Keratinocyte (primary cell): ENCODE measurements at regions not wholly inside any gene's neighbourhood (a gene's known extent, or its start where the extent isn't known, plus 50 kb on each side); places are given as distances from the start of the nearest gene placed in this dataset.

Experiments
- DNase-seq: peaks from one replicate; pipeline ENCODE4 v3.0.0-alpha.2; 2011; ENCODE audit warnings: low read depth, missing footprints, low spot score
- FAIRE-seq: peaks from 2 replicates; lab custom pipeline; 2011; peaks lifted over from hg19 to GRCh38; lab: Jason Lieb, UNC
- H2AFZ ChIP-seq: 2 replicates; pipeline ENCODE4 v1.6.0; 2012; ENCODE audit warnings: low read length, control low read depth, inconsistent platforms; ENCODE audit not compliant: control insufficient read depth
- H3K27ac ChIP-seq: 2 replicates; pipeline ENCODE4 v1.5.1; 2011; ENCODE audit warnings: low read length; ENCODE audit not compliant: control insufficient read depth, insufficient read depth
- H3K27me3 ChIP-seq: 3 replicates; pipeline ENCODE4 v1.6.0; 2011; ENCODE audit warnings: low read length; ENCODE audit not compliant: control insufficient read depth, insufficient read depth; ENCODE audit errors: extremely low read depth
- H3K36me3 ChIP-seq, 2 experiments: 2 replicates in 1 of 2; 3 replicates in 1 of 2; pipeline ENCODE4 v1.5.1; 2011; ENCODE audit warnings: low read length in 2 of 2, mild to moderate bottlenecking in 1 of 2; ENCODE audit not compliant: control insufficient read depth in 2 of 2, insufficient read depth in 2 of 2; ENCODE audit errors: extremely low read depth in 1 of 2
- H3K4me1 ChIP-seq: 3 replicates; pipeline ENCODE4 v1.5.1; 2011; ENCODE audit warnings: low read length; ENCODE audit not compliant: control insufficient read depth, insufficient read depth; ENCODE audit errors: extremely low read depth
- H3K4me2 ChIP-seq: 3 replicates; pipeline ENCODE4 v1.6.0; 2011; ENCODE audit warnings: low read depth, low read length; ENCODE audit not compliant: control insufficient read depth, insufficient read depth; ENCODE audit errors: extremely low read depth
- H3K4me3 ChIP-seq, 3 experiments: fragments of 200-600 bp in 1 of 3; sonication (generic) in 1 of 3; 2 replicates in 2 of 3; 3 replicates in 1 of 3; pipeline ENCODE4 v1.5.1; 2011 to 2016; ENCODE audit warnings: low read length in 3 of 3, mild to moderate bottlenecking in 3 of 3, control low read depth in 2 of 3, inconsistent platforms in 1 of 3, low read depth in 1 of 3, mixed read lengths in 1 of 3, mixed run types in 1 of 3, moderate library complexity in 1 of 3; ENCODE audit not compliant: control insufficient read depth in 2 of 3, insufficient read depth in 2 of 3; ENCODE audit errors: extremely low read depth in 1 of 3
- H3K79me2 ChIP-seq: 2 replicates; pipeline ENCODE4 v1.6.0; 2012; ENCODE audit warnings: low read length; ENCODE audit not compliant: control insufficient read depth, insufficient read depth
- H3K9ac ChIP-seq: 3 replicates; pipeline ENCODE4 v1.6.0; 2011; ENCODE audit warnings: low read length; ENCODE audit not compliant: control insufficient read depth, insufficient read depth; ENCODE audit errors: extremely low read depth
- H3K9me1 ChIP-seq: 3 replicates; pipeline ENCODE4 v1.6.0; 2011; ENCODE audit warnings: low read length; ENCODE audit not compliant: control insufficient read depth, insufficient read depth; ENCODE audit errors: extremely low read depth
- H3K9me3 ChIP-seq: 2 replicates; pipeline ENCODE4 v1.5.1; 2012; ENCODE audit warnings: low read depth, low read length; ENCODE audit not compliant: control insufficient read depth
- H4K20me1 ChIP-seq: 3 replicates; pipeline ENCODE4 v1.6.0; 2011; ENCODE audit warnings: low read length; ENCODE audit not compliant: control insufficient read depth, insufficient read depth; ENCODE audit errors: extremely low read depth
- CTCF ChIP-seq, 3 experiments: IDR thresholded peaks in 1 of 3; conservative IDR thresholded peaks in 1 of 3; optimal IDR thresholded peaks in 1 of 3; 2 replicates in 2 of 3; 3 replicates in 1 of 3; pipeline versions ENCODE3 to v1.5.1; 2011; ENCODE audit warnings: low read length in 3 of 3, mild to moderate bottlenecking in 3 of 3, moderate library complexity in 2 of 3, control low read depth in 1 of 3, inconsistent platforms in 1 of 3; ENCODE audit not compliant: insufficient read depth in 2 of 3; ENCODE audit errors: extremely low read depth in 1 of 3
- EZH2 ChIP-seq: IDR thresholded peaks from one replicate; pipeline ENCODE4 v1.6.1; 2012; ENCODE audit warnings: inconsistent platforms, mild to moderate bottlenecking, low read length, moderate library complexity
- dilution Hi-C: fragments of 300-500 bp; cut with MboI; formaldehyde crosslinking; loops from one replicate; pipeline ENCODE4 v1.7.0; 2020; ENCODE audit warnings: low sequenced_read_pairs; ENCODE audit not compliant: extremely low pct_ligation_motif_present

GRCh38 chr3:110099711-110100110 is 762.4 kb upstream of the DPPA4 start:
- Histone ChIP-seq H3K4me1 (no peaks in the 10 kb centered on the region), H3K9me1 (no peaks in the 10 kb centered on the region), H3K27me3 (no peaks in the 10 kb centered on the region), H4K20me1 (no peaks in the 10 kb centered on the region), H3K4me2 (no peak overlapping the region), H3K79me2 (no peaks in the 10 kb centered on the region), H3K36me3 (no peaks in the 10 kb centered on the region), H3K9ac (no peak overlapping the region), H3K4me3 (no peak overlapping the region), H3K9me3 (no peaks in the 10 kb centered on the region), H2AFZ (no peak overlapping the region), H3K27ac (no peak overlapping the region)
- dilution Hi-C loops, result no loop called here
- no peak for FAIRE-seq
- TF ChIP-seq EZH2 (no peak), CTCF (optimal IDR thresholded peaks at IDR 0.05 in 1 of 3, IDR thresholded peaks at IDR 0.05 in 1 of 3, conservative IDR thresholded peaks at IDR 0.05 in 1 of 3; ENCODE audit: extremely low read depth in 1 of 3, insufficient read depth in 2 of 3, low read length in 3 of 3) (no peak)
- DNase-seq, result no peak

DNA sequence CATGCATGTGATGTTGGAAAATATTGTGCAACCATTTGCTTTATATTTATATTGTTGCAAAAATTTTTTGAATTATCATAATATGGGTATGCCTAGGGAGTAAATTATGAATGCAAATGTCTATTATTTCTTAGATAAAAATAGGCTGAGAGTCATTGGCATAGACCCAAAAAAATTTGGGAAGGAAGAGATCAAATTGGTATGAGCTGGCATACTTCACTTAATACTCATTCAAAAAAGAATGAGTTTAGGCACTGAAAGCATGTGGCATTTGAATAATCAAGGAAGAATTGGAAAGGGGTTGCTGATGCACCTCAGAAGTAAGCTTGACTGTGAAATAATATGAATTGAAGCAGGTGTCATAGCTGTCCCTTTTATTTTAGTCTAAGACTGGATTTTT is 764.0 kb upstream of the DPPA4 start:
- Histone ChIP-seq H3K4me3 (no peak overlapping the region), H3K27ac (no peak overlapping the region), H3K27me3 (no peaks in the 10 kb centered on the region), H3K79me2 (no peaks in the 10 kb centered on the region), H3K9me3 (no peaks in the 10 kb centered on the region), H2AFZ (no peak overlapping the region), H3K9me1 (no peaks in the 10 kb centered on the region), H3K9ac (no peak overlapping the region), H3K36me3 (no peaks in the 10 kb centered on the region), H3K4me2 (no peak overlapping the region), H3K4me1 (no peaks in the 10 kb centered on the region), H4K20me1 (no peaks in the 10 kb centered on the region)
- dilution Hi-C loops, result no loop called here
- FAIRE-seq (no peak), DNase-seq (no peak)
- TF ChIP-seq EZH2, result no peak
- no peak for TF ChIP-seq CTCF (optimal IDR thresholded peaks at IDR 0.05 in 1 of 3, IDR thresholded peaks at IDR 0.05 in 1 of 3, conservative IDR thresholded peaks at IDR 0.05 in 1 of 3; ENCODE audit: extremely low read depth in 1 of 3, insufficient read depth in 2 of 3, low read length in 3 of 3)
